Left renal pelvis (tissue), 4 donors: ENCODE measurements at regions not wholly inside any gene's neighbourhood (a gene's known extent, or its start where the extent isn't known, plus 50 kb on each side); places are given as distances from the start of the nearest gene placed in this dataset.

Source experiments
- DNase-seq, 4 donors: peaks; one replicate each; pipeline ENCODE4 v3.0.0-alpha.2; 2013; ENCODE audit warnings: low read depth in 4 of 4, low spot score in 3 of 4

GRCh38 chr15:87403973-87404372 is 852.6 kb downstream of the NTRK3 start:
- no peak for DNase-seq

- DNase-seq, result no peak
Observed at GRCh38 chr15:87401973-87402372, 854.6 kb downstream of the NTRK3 start.

DNA sequence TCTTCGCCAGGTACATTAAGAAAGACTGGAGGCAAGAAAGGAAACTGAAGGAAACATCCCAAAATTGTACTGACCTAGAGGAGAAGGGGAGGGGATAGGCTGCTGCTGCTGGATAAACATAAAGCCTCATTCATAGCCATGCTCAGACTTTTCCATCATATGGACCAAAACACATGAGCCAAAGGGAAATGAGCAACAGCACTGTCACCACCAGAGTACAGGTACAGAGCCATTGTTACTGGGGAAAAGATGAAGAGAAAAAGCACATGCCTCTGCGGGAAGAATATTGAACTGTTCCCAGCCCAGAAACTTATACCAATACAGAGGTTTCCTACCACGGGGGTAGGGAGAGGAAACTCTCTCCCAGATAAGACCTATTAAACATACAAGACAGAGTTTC is 861.9 kb downstream of the NTRK3 start:
- DNase-seq, result no peak

DNA sequence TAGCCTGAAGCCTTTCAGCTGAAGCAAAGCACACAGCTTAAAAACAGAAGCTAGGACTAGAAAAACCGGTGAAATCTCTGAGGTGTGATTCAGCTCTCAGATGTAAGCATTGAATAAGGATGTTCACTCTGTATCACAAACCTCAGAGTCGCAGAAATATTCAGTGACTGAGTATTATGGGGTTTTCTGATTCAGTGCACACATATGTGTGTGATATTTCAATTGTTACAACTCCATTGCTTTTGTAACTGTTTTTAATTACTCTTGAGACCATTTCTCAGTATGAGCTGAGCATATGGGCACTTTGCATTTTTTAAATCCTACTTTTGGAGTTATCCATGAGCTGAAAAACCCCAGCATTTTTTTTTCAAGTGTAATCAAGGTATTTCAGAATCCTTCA is 868.8 kb downstream of the NTRK3 start:
- no peak for DNase-seq

GRCh38 chr15:87374339-87374738 is 882.2 kb downstream of the NTRK3 start:
- DNase-seq, result no peak

DNA sequence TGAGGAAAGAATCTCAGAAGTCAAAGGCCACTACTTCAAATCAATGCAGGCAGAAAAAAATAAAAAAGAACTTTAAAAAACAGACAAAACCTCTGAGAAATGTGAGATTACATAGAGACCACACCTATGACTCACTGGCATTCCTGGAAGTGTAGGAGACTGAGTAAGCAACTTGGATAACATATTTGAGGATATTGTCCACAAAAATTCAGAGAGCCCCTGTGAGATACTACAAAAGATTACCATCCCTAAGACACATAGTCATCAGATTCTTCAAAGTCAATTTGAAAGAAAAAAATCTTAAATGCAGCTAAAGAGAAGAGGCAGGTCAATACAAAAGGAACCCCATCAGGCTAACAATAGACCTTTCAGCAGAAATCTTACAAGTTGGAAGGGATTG is 887.3 kb downstream of the NTRK3 start:
- no peak for DNase-seq

- no peak for DNase-seq
Observed at GRCh38 chr15:87368511-87368910, 888.0 kb downstream of the NTRK3 start.

- DNase-seq, result no peak
Observed at GRCh38 chr15:87365186-87365585, 891.4 kb downstream of the NTRK3 start.

DNA sequence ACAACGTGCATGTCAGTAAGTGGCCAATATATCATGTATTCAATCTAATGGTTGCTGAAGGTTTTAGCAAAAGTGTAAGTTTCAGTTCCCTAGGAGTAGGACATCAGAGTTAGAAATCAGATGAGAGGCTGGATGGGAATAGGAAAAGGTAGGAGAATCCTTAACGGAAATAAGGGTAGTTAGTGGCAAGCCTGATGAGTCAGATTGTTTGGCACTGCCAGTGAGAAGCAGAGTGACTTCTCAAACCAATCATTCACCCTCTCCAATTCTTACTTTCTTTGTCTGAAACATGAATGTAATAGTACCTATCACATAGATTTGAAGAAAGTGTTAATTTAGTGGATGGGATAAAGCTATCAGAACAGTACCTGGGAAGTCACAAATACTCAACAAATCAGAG is 894.0 kb downstream of the NTRK3 start:
- no peak for DNase-seq

DNA sequence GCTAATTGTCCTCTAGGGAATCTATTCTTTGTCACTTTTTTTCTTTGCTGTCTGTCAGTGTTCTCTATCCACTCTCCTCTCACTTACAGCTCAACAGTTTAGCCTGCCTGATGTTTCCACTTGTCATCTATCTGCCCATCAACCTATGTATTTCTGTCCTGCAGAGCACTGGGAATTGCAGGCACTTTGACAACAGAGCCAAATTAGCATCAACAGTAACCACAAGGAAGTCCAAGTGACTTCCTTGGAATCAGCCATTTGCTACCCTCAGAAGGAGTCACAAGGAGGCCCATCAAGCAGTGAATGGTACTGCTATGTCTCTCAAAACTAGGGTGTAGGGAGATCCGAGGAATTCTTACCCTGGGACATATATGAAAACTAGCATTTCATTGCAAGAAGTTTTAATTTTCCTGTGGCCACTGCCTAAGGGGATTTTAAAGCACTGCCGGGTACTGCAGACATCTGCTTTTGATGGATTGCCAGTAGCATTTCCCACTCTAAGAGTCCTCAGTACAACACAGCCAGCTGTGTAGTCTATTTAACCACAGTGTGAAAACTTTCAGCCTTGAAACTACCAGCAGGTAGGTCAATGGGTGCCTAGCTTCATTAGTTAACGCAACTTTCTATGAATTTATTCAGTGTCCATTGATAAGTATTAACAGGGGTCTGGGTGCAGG is 898.8 kb downstream of the NTRK3 start:
- no peak for DNase-seq

- no peak for DNase-seq
Observed at GRCh38 chr15:87355946-87356345, 900.6 kb downstream of the NTRK3 start.

DNA sequence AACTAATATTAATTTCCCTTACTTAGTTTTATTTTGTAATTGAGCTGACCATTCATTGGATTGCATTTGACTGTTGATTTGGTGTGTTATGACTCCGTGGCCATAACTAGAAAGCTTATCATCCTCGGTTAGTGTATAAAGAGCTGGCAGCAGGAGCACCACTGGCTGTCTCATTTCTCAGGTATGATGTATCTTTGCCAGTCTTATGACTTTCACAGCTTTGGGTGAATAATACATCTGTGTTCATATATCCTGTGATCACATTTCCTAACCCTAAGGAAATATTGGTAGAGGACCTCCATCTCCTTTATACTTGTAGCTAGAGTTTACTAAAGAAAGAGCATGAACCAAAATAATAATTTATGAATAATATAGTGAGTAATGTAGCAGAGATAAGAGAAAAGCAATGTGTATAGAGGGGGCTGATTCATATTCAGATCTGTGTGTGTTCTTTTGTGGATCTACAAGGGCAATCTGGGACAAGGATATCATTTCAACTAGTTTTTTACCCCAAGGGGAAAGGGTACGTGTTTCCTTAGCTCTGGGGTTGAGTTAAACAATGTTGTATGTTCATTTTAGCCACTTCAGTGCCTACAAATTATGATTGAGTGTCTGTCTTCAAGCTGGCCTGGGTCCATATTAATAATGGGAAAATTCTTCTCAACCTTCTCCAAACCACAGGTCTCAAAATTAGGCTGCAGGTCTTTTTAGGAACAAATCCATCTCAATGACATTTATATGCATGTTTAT is 901.7 kb downstream of the NTRK3 start:
- no peak for DNase-seq

DNA sequence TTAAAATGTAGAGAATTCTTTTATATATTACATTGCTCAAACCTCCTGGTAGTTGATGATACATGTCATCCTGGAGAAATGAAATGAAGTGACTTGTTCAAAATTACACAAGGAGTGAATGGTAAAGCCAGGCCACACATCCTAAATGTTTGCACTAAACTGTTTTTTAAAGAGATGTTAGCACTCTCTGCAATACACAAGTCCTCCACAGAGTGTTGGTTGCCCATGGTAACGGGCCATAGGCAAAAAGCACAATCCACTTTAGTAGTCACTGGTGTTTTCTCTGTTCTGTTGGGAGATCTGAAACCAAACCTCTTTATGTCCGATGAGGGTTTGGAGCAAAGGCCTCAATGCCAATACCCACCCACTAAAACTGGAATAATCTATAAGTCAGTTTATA is 907.4 kb downstream of the NTRK3 start:
- no peak for DNase-seq

DNA sequence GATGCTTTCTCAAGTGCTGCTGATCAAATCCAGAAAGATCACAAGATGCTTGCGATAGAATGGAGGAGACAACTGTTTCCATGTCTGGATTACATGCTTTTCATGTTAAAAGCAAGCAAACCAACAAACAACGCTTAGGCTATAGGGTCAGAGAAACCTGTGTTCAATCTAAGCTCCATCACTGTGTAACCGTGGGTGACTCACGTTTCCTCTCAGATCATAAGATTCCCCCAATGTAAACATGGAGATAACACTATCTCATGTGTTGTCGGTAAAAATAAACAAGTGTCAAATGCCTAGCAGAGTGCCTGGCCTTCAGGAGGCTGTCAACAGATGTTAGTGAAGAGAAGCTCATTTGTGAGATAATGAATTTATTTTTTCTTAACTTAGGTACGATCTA is 907.8 kb downstream of the NTRK3 start:
- no peak for DNase-seq

GRCh38 chr15:87347806-87348515 is 908.6 kb downstream of the NTRK3 start:
- no peak for DNase-seq

GRCh38 chr15:87345961-87346360 is 910.6 kb downstream of the NTRK3 start:
- DNase-seq, result no peak

GRCh38 chr15:87343966-87344365 is 912.6 kb downstream of the NTRK3 start:
- DNase-seq, result no peak

- DNase-seq, result no peak
Observed at GRCh38 chr15:87340370-87340769, 916.2 kb downstream of the NTRK3 start.

- no peak for DNase-seq
Observed at GRCh38 chr15:87326269-87326668, 930.3 kb downstream of the NTRK3 start.

GRCh38 chr15:87322870-87323269 is 933.7 kb downstream of the NTRK3 start:
- no peak for DNase-seq

DNA sequence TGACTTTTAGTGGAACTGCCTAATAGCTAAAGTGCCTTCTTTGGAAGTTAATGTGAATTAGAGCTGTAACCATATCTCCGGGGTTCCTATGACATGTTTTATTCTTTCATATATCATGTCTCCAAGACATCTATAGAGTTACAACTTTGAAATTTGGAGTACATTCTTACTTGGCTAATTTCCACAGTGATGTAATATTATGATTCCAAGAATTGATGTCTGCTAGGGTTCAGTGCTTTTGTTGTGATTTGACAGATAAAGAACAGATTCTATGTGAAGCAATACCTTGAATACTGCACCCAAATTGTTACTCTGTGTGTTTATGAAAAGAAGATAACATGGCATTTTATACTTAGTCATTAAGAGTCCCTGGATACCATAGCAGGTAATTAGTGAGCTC is 934.3 kb downstream of the NTRK3 start:
- DNase-seq, result no peak

- no peak for DNase-seq
Observed at GRCh38 chr15:87317900-87318299, 938.6 kb downstream of the NTRK3 start.
